RWPE1 (cell line): ENCODE measurements at regions not wholly inside any gene's neighbourhood (a gene's known extent, or its start where the extent isn't known, plus 50 kb on each side); places are given as distances from the start of the nearest gene placed in this dataset.

Experiments
- CTCF ChIA-PET: fragments of 350-600 bp; sonication (Branson Sonifier 250); formaldehyde crosslinking; extraction: SDS; loops from one replicate; lab custom pipeline; 2021; lab: Yijun Ruan, JAX
- POLR2A ChIA-PET: fragments of 400-600 bp; formaldehyde crosslinking; extraction: SDS; loops from one replicate; lab custom pipeline; 2020; ENCODE audit warnings: antibody characterized with exemption; ENCODE audit not compliant: low non-redundant PET; lab: Yijun Ruan, JAX
- DNase-seq: peaks from one replicate; pipeline ENCODE4 v3.0.0; 2012; ENCODE audit warnings: low spot score
- H3K27ac ChIP-seq: fragments of 450-650 bp; 2 replicates; pipeline ENCODE4 v1.5.1; 2017
- TF ChIP-seq, protein P1 (sequence below): fragments of 450-650 bp; conservative IDR thresholded peaks from 2 replicates; pipeline ENCODE4 v1.5.1; 2017; ENCODE audit warnings: low read depth, mild to moderate bottlenecking

DNA sequence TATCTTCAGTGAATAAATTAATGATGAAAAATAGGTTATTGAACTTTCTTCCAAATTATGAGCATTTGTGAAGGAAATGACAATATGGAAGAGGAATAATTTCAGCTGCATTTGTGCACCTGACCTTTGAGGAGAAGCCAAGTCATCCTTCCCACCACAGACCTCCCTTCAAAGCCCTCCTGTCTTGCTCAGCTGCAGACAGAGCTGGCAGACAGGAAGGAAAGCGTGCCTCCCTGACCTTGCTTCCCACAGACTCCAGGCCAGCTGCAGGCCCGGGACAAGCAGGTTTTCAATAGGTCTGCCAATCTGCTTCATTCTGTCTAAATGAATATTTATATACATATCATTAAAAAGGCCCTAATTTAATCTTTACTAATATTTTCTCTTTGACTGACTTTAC, 152.9 kb upstream of the RBMS3 start:
- ChIA-PET CTCF (no interaction called here), POLR2A (no interaction called here)
- no peak for DNase-seq
- TF ChIP-seq, protein P1, sequence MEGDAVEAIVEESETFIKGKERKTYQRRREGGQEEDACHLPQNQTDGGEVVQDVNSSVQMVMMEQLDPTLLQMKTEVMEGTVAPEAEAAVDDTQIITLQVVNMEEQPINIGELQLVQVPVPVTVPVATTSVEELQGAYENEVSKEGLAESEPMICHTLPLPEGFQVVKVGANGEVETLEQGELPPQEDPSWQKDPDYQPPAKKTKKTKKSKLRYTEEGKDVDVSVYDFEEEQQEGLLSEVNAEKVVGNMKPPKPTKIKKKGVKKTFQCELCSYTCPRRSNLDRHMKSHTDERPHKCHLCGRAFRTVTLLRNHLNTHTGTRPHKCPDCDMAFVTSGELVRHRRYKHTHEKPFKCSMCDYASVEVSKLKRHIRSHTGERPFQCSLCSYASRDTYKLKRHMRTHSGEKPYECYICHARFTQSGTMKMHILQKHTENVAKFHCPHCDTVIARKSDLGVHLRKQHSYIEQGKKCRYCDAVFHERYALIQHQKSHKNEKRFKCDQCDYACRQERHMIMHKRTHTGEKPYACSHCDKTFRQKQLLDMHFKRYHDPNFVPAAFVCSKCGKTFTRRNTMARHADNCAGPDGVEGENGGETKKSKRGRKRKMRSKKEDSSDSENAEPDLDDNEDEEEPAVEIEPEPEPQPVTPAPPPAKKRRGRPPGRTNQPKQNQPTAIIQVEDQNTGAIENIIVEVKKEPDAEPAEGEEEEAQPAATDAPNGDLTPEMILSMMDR, result no peak
- no peak overlapping the region for H3K27ac ChIP-seq

DNA sequence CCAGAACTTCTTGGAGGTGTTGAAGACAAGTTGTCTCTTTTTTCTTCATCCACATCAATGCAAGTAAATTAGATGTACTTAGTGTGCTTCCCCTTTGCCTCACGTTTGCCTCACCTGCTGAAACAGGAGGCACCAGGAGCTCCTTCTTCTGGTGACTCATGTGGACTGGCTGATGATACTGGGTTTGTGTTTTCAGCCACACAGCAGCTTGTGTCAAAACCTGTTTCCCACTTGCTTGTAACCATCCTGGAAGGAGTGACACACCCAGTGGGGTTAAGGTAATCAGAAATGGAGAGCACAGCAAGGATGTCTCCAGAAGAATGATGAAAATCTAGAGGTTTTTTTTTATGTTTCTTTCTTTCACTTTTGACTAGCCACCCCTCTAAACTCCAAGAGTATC, 143.3 kb upstream of the RBMS3 start:
- TF ChIP-seq, protein P1, result no peak
- DNase-seq, result no peak
- H3K27ac ChIP-seq, result no peak overlapping the region
- CTCF ChIA-PET, result interaction anchor here (0.6 kb wide), 1 partner anchor 201 kb away, joined by 3 read pairs; no protein-coding TSS in a partner anchor
- POLR2A ChIA-PET, result no interaction called here

- ChIA-PET POLR2A (no interaction called here), CTCF (interaction anchor here (0.6 kb wide), 1 partner anchor 327 kb away, joined by 3 read pairs; no protein-coding TSS in a partner anchor)
- TF ChIP-seq, protein P1, result no peak
- no peak overlapping the region for H3K27ac ChIP-seq
- DNase-seq, result no peak
Observed at GRCh38 chr3:29138171-29138570, 142.7 kb upstream of the RBMS3 start.

- ChIA-PET POLR2A (no interaction called here), CTCF (no interaction called here)
- TF ChIP-seq, protein P1, result no peak
- DNase-seq, result no peak
- H3K27ac ChIP-seq, result no peak overlapping the region
Observed at GRCh38 chr3:29140666-29141065, 140.2 kb upstream of the RBMS3 start.

DNA sequence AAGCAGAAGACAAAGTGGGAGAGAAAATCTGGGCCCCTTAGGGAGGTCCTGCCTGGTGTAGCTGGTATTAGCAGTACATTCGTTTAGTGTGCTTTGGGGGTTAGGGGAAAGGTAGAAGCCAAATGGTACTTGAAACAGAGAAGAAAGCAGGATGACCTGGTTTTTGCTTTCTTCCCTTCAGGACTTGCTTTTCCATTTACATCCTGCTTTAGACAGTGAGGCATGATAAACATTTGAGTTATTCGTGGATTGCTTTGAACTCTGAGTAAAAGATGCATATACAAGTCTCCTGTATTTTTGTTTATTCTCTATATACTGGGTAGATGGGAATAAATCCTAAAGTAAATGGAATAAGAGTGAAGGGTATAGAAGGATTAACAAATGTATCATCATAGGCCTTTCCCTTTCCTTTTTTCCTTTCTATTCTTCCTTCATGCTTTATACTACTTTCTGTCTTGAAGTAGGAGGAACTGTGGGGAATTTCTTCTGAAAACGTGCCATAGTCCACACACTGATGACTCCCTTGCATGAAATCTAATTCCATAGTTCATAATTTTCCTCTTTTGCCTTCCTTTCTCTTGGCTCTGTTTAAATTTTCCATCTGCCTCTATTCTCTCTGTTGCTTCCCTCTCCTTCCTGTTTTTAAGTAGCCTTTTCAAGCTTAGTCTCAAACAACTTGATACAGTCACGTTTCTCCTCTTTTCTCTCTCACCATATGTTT, 139.5 kb upstream of the RBMS3 start:
- ChIA-PET CTCF (no interaction called here), POLR2A (no interaction called here)
- DNase-seq, result no peak
- no peak overlapping the region for H3K27ac ChIP-seq
- TF ChIP-seq, protein P1, result no peak

DNA sequence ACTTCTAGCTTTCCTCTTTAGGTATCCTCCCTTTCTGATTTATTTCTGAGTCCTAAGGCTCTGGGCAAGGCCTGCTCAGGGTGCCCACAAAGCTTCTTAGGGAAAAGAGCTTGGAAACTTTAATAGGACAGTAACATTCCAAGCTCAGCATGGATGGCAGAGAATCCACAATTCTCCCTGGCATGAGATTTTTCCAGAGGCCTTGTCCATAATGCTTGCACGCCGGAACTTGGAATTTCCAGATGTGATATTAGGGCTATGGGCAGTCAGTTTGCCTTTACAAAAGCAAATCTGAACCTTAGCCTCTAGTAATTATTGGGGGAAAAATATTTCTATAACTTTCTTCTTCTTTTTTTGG, 139.0 kb upstream of the RBMS3 start:
- POLR2A ChIA-PET, result no interaction called here
- TF ChIP-seq, protein P1, result no peak
- no peak for DNase-seq
- CTCF ChIA-PET, result no interaction called here
- H3K27ac ChIP-seq, result no peak overlapping the region
